A549 (cell line): ENCODE measurements at regions not wholly inside any gene's neighbourhood (a gene's known extent, or its start where the extent isn't known, plus 50 kb on each side); places are given as distances from the start of the nearest gene placed in this dataset.

Experiments used
- CTCF ChIP-seq: fragments of >200 bp; sonication (Bioruptor Twin); formaldehyde crosslinking; IDR thresholded peaks from 3 replicates; pipeline ENCODE4 v1.5.1; 2016
- FOSB ChIP-seq: fragments of 250-450 bp; sonication (Bioruptor Pico); IDR thresholded peaks from 2 replicates; pipeline ENCODE4 v1.5.0; 2020; ENCODE audit warnings: mild to moderate bottlenecking, moderate library complexity
- FOXS1 ChIP-seq: fragments of 250-450 bp; sonication (Bioruptor Pico); IDR thresholded peaks from 2 replicates; pipeline ENCODE4 v1.5.0; 2020; ENCODE audit warnings: mild to moderate bottlenecking, moderate library complexity
- PHF8 ChIP-seq: fragments of 200-600 bp; sonication (generic); IDR thresholded peaks from 2 replicates; pipeline ENCODE4 v1.6.1; 2016; ENCODE audit warnings: low read depth, mild to moderate bottlenecking, antibody characterized with exemption, moderate library complexity, borderline replicate concordance
- POLR2A ChIP-seq: IDR thresholded peaks from 2 replicates; pipeline ENCODE4 v1.6.1; 2012; ENCODE audit warnings: mild to moderate bottlenecking, low read length
- RCOR1 ChIP-seq: fragments of 150-350 bp; IDR thresholded peaks from 2 replicates; pipeline ENCODE4 v1.6.1; 2014; ENCODE audit warnings: antibody characterized with exemption, low read length, low read depth
- REST ChIP-seq: fragments of 200-600 bp; sonication (generic); IDR thresholded peaks from 2 replicates; pipeline ENCODE4 v1.6.1; 2016; ENCODE audit warnings: antibody characterized with exemption, mild to moderate bottlenecking, moderate library complexity
- ZNF302 ChIP-seq: fragments of 250-450 bp; sonication (Bioruptor Pico); IDR thresholded peaks from 2 replicates; pipeline ENCODE4 v1.9.0; 2021; ENCODE audit warnings: inconsistent platforms, mild to moderate bottlenecking, moderate library complexity
- ZSCAN20 ChIP-seq: fragments of 250-450 bp; sonication (Bioruptor Pico); IDR thresholded peaks from 2 replicates; pipeline ENCODE4 v1.8.0; 2022; ENCODE audit warnings: mild to moderate bottlenecking, moderate library complexity
- TF ChIP-seq, protein P1 (sequence below): IDR thresholded peaks from 2 replicates; pipeline ENCODE4 v1.6.1; 2012

DNA sequence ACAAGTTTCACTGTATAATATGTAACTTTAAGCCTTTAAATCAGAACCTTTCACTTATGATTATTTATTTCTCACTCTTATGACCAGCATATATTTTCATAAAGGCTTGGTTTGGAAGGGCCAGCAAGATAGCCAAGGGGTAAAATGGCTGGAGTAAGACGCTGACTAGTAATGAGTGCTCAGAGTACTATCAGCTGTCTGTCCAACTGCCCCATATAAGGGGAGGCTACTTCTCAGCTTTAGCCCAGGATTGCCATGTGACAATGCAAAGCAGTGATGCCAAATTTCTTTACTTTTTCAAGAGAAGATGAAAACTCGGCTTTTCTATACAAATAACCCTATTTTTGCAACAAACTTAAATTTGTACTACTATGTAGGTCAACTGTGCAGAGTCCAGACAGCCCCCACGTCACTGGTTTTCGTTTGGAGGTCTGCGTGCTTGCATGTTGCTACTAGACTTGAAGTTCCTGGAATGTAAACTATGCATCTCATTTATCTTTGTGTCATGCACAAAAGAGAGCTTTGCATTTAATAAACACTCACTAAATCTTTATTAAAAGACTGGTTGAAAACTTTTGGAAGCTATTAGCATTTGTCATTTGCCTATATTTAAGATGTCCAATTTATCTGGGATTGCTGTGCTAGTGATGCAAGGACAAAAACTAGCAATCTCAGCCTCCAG, 110.4 kb downstream of the TNFSF18 start:
- TF ChIP-seq FOXS1 (CRISPR knock-in tag), result no peak
- TF ChIP-seq ZSCAN20 (CRISPR knock-in tag), result no peak
- TF ChIP-seq, protein P1, sequence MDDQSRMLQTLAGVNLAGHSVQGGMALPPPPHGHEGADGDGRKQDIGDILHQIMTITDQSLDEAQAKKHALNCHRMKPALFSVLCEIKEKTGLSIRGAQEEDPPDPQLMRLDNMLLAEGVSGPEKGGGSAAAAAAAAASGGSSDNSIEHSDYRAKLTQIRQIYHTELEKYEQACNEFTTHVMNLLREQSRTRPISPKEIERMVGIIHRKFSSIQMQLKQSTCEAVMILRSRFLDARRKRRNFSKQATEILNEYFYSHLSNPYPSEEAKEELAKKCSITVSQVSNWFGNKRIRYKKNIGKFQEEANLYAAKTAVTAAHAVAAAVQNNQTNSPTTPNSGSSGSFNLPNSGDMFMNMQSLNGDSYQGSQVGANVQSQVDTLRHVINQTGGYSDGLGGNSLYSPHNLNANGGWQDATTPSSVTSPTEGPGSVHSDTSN, result no peak
- no peak for TF ChIP-seq REST
- TF ChIP-seq FOSB (CRISPR knock-in tag), result no peak
- no peak for TF ChIP-seq POLR2A
- no peak for TF ChIP-seq PHF8
- TF ChIP-seq RCOR1, result no peak
- TF ChIP-seq ZNF302 (CRISPR knock-in tag), result no peak
- no peak for TF ChIP-seq CTCF
